Gastroesophageal sphincter (tissue), 4 donors: ENCODE measurements at regions not wholly inside any gene's neighbourhood (a gene's known extent, or its start where the extent isn't known, plus 50 kb on each side); places are given as distances from the start of the nearest gene placed in this dataset.

Experiments used
- ATAC-seq: fragments of 150-250 bp; one replicate; pipeline ENCODE4 v1.9.1; 2016; ENCODE audit warnings: mild to moderate bottlenecking, moderate library complexity
- H3K27ac ChIP-seq, 4 donors: fragments of 200-600 bp; sonication (generic) in 3 of 4; 1 replicate in 3 of 4; 2 replicates in 1 of 4; pipeline ENCODE4 v1.5.1; 2016 to 2019
- H3K27me3 ChIP-seq: fragments of 200-600 bp; sonication (generic); one replicate; pipeline ENCODE4 v1.5.1; 2019
- H3K36me3 ChIP-seq, 2 donors: fragments of 200-600 bp; sonication (generic); one replicate each; pipeline ENCODE4 v1.5.1; 2019; ENCODE audit warnings: control low read depth in 1 of 2
- H3K4me1 ChIP-seq, 3 donors: fragments of 200-600 bp; sonication (generic); 1 replicate in 2 of 3; 2 replicates in 1 of 3; pipeline ENCODE4 v1.5.1; 2016 to 2019; ENCODE audit warnings: control low read depth in 2 of 3
- H3K4me3 ChIP-seq, 2 donors: fragments of 200-600 bp; sonication (generic); one replicate each; pipeline ENCODE4 v1.5.1; 2019; ENCODE audit warnings: mild to moderate bottlenecking in 1 of 2, moderate library complexity in 1 of 2
- H3K9me3 ChIP-seq, 3 donors: fragments of 200-600 bp; sonication (generic); one replicate each; pipeline ENCODE4 v1.5.1; 2017 to 2019; ENCODE audit warnings: control low read depth in 2 of 3
- CTCF ChIP-seq, 4 experiments: fragments of 200-600 bp in 2 of 4; fragments of 450-650 bp in 2 of 4; sonication (generic) in 1 of 4; IDR thresholded peaks; one replicate each; pipeline ENCODE4 v1.5.1; 2017 to 2019; ENCODE audit warnings: antibody characterized with exemption in 4 of 4, mild to moderate bottlenecking in 2 of 4, moderate library complexity in 2 of 4
- EP300 ChIP-seq: sonication (generic); formaldehyde crosslinking; IDR thresholded peaks from one replicate; pipeline ENCODE4 v1.6.1; 2017; ENCODE audit warnings: antibody characterized with exemption, mild to moderate bottlenecking
- POLR2A ChIP-seq, 2 donors: fragments of 450-650 bp; IDR thresholded peaks; one replicate each; pipeline ENCODE4 v1.6.1; 2017; ENCODE audit warnings: antibody characterized with exemption in 2 of 2, mild to moderate bottlenecking in 2 of 2, moderate library complexity in 1 of 2
- POLR2AphosphoS5 ChIP-seq: sonication (generic); formaldehyde crosslinking; IDR thresholded peaks from one replicate; pipeline ENCODE4 v1.6.1; 2017; ENCODE audit warnings: antibody characterized with exemption
- WGBS, 2 donors: methylation state at CpG; one replicate each; pipeline ENCODE4 v1.1.5; 2018; ENCODE audit warnings: low coverage in 1 of 2; 5-methylcytosine and 5-hydroxymethylcytosine counted together

GRCh38 chr6:155994086-155994485 lies 538.4 kb upstream of the NOX3 start:
- 89 to 100% methylated on average over 1 to 6 of the region's 7 CpGs for WGBS, 2 donors
- Histone ChIP-seq H3K4me1 (peaks cover 0 to 9% (median 0%) of the 10 kb centered on the region in 3 donors), H3K27me3 (no peaks in the 10 kb centered on the region), H3K9me3 (no peaks in the 10 kb centered on the region), H3K36me3 (no peaks in the 10 kb centered on the region), H3K27ac (no peak overlapping the region), H3K4me3 (no peak overlapping the region)
- no peak for ATAC-seq
- TF ChIP-seq POLR2AphosphoS5 (no peak), CTCF (IDR thresholded peaks at IDR 0.05) (no peak), EP300 (no peak), POLR2A (IDR thresholded peaks at IDR 0.05) (no peak)

GRCh38 chr6:155993240-155993639 lies 537.6 kb upstream of the NOX3 start:
- no peak for TF ChIP-seq EP300
- no peak for TF ChIP-seq POLR2AphosphoS5
- no peak for TF ChIP-seq CTCF (IDR thresholded peaks at IDR 0.05)
- no peak for TF ChIP-seq POLR2A (IDR thresholded peaks at IDR 0.05)
- Histone ChIP-seq H3K36me3 (no peaks in the 10 kb centered on the region), H3K4me1 (peaks cover 0 to 9% (median 0%) of the 10 kb centered on the region in 3 donors), H3K9me3 (no peaks in the 10 kb centered on the region), H3K4me3 (no peak overlapping the region), H3K27ac (no peak overlapping the region), H3K27me3 (no peaks in the 10 kb centered on the region)
- no peak for ATAC-seq
- 78 to 83% methylated on average over 5 of the region's 6 CpGs for WGBS, 2 donors

- peak; percentile 86 for ATAC-seq
- no peaks in the 10 kb centered on the region for H3K36me3 ChIP-seq
- no peaks in the 10 kb centered on the region for H3K9me3 ChIP-seq
- no peaks in the 10 kb centered on the region for H3K27me3 ChIP-seq
- H3K4me1 ChIP-seq, result peaks cover 0 to 25% (median 12%) of the 10 kb centered on the region in 3 donors
- no peak overlapping the region for H3K4me3 ChIP-seq
- WGBS, 2 donors, result 14 to 17% methylated on average over 3 of the region's 3 CpGs
- TF ChIP-seq POLR2AphosphoS5, result peak; percentile 20
- TF ChIP-seq POLR2A (IDR thresholded peaks at IDR 0.05), result no peak
- no peak for TF ChIP-seq CTCF (IDR thresholded peaks at IDR 0.05)
- no peak for TF ChIP-seq EP300
- peak overlapping the region in 3 of 4 donors; percentile 61 to 77 (median 61) for H3K27ac ChIP-seq
Measured at GRCh38 chr6:155985660-155986138, 530.1 kb upstream of the NOX3 start.

- no peaks in the 10 kb centered on the region for H3K36me3 ChIP-seq
Measured at GRCh38 chr6:155980768-155981079, 525.1 kb upstream of the NOX3 start.

More at GRCh38 chr6:155980768-155981079, 525.1 kb upstream of the NOX3 start:
- no peak overlapping the region for H3K27ac ChIP-seq
- H3K4me3 ChIP-seq, result no peak overlapping the region
- peaks cover 5 to 13% (median 10%) of the 10 kb centered on the region in 3 donors for H3K4me1 ChIP-seq
- no peak for ATAC-seq
- H3K9me3 ChIP-seq, result no peaks in the 10 kb centered on the region
- H3K27me3 ChIP-seq, result no peaks in the 10 kb centered on the region
- TF ChIP-seq EP300 (no peak), CTCF (IDR thresholded peaks at IDR 0.05) (no peak), POLR2AphosphoS5 (no peak), POLR2A (IDR thresholded peaks at IDR 0.05) (no peak)
